ENCODE measurements at regions not wholly inside any gene's neighbourhood (a gene's known extent, or its start where the extent isn't known, plus 50 kb on each side); places are given as distances from the start of the nearest gene placed in this dataset.

GRCh38 chr14:71271166-71271945 is 364.1 kb downstream of the PCNX1 start:
- no peak for DNase-seq (ENCODE audit: insufficient read length, low spot score)
- FAIRE-seq: no peak

DNA sequence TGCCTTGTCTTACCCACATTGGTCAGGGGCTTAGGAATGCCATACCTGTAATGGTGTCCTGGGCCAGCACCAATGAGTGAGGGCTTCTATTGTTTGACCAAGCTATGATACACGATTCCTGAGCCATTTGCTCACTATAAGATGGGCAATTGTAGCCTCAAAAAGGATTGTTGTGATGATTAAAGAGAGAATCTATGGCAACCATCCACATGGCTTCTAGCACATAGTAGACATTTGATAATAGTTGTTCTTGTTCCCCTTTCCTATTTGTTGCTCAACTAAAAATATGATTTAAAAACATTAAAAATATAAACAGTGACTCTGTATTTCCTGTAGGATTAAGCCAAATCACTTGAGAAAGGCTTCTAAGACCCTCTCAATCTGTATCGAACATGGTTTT is 366.1 kb downstream of the PCNX1 start:
- DNase-seq (ENCODE audit: insufficient read length, low spot score) (no peak), FAIRE-seq (peak; percentile 81)

DNA sequence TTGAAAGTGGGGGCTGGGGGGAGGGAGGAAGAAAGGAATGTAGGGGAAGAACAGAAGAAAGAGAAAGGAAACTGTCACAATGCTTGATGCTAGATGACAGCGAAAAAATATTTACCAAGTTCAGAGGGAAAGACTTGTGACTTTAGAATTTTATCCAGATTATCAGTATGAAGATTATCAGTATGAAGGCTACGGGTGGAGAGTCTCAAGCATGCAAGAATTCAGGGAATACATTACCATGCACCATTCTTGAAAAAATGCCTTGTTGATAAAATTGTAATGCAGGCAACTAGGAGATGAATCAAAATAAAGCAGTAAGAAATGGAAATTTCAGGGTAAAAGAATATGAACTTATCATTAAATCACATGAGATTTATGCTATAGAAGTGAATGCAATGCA is 376.8 kb downstream of the PCNX1 start:
- FAIRE-seq (no peak), DNase-seq (ENCODE audit: insufficient read length, low spot score) (no peak)

- no peak for FAIRE-seq
- no peak for DNase-seq (ENCODE audit: insufficient read length, low spot score)
Observed at GRCh38 chr14:71286126-71286525, 378.9 kb downstream of the PCNX1 start.

DNA sequence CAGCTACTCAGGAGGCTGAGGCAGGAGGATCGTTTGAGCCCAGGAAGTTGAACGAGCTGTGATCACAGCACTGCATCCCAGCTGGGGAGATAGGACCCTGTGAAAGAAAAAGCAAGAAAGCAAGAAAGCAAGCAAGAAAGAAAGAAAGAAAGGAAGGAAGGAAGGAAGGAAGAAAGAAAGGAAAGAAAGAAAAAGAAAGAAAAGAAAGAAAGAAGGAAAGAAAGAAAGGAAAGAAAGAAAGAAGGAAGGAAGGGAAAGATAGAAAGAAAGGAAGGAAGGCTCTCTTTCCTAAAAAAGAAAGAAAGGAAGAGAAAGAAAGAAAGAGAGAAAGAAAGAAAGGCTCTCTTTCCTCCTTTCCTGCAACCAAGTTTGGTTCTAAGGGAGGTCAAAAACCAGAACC is 380.3 kb downstream of the PCNX1 start:
- no peak for FAIRE-seq
- DNase-seq (ENCODE audit: insufficient read length, low spot score): no peak

- DNase-seq (ENCODE audit: insufficient read length, low spot score): no peak
- FAIRE-seq: peak; percentile 62
Observed at GRCh38 chr14:71289536-71289935, 382.3 kb downstream of the PCNX1 start.

GRCh38 chr14:71290301-71290700 is 383.0 kb downstream of the PCNX1 start:
- DNase-seq (ENCODE audit: insufficient read length, low spot score) (no peak), FAIRE-seq (no peak)

DNA sequence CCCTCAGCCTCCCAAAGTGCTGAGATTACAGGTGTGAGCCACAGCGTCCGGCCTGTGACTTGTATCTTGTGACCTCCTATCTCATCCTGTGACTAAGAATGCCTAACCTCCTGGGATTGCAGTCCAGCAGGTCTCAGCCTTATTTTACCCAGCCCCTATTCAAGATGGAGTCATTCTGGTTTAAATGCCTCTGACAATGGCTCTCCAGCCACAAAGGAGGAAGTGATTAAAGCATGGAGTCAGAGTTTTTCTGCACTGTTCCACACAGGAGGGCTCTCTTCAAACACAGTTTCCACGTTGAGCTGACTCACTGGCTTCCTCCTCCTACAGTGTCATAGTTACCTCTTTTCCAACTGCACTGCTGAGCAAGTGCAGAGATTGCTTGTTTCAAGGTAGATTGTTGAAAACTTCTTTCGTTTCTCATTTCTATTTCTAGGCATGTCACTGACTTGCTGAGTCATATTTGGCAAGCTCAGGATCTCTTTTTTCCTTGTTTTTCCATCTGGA is 383.8 kb downstream of the PCNX1 start:
- FAIRE-seq (peak; percentile 72), DNase-seq (ENCODE audit: insufficient read length, low spot score) (peak; percentile 77)

GRCh38 chr14:71296184-71296583 is 388.9 kb downstream of the PCNX1 start:
- DNase-seq (ENCODE audit: insufficient read length, low spot score) (no peak), FAIRE-seq (peak; percentile 55)

- DNase-seq (ENCODE audit: insufficient read length, low spot score): no peak
- FAIRE-seq: peak; percentile 4
Observed at GRCh38 chr14:71300566-71301330, 393.5 kb downstream of the PCNX1 start.

DNA sequence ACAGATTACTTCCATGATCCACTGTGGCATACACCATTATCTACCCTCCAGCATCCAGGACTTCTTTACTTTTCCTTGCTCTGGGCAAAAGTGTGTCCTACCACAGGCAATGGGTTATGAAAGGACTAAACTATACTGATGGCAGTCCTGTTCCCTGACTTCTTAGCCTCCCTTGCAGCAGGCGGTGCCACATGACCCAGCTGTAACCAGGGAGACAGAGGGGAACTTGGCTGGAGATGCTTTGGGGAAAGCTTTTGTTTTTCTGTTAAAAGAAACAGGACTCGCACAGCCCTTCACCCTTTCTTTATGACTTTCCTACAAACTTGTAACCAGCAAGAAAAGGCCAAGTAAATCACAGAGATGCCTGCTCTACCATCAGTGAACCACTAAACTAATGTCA is 394.4 kb downstream of the PCNX1 start:
- DNase-seq (ENCODE audit: insufficient read length, low spot score) (no peak), FAIRE-seq (peak; percentile 86)

DNA sequence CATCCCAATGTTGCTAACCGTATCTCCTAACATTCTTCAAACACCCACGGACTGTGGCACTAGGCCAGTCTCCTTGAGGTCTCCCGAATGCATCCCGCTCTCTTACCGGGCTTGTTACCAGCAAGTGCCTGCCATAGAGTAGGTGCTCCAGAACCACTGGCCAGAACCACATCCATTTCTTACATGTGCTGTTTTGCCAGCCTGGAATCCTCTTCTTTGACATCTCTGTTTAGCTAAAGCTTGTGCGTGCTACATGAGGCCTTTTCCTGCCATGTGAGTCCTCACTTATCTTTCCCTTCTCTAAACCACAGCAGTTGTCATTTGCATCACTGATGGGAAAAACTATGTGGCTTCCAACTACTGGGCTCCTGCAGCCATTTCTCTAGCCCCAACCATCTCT is 397.4 kb downstream of the PCNX1 start:
- FAIRE-seq: peak; percentile 68

DNA sequence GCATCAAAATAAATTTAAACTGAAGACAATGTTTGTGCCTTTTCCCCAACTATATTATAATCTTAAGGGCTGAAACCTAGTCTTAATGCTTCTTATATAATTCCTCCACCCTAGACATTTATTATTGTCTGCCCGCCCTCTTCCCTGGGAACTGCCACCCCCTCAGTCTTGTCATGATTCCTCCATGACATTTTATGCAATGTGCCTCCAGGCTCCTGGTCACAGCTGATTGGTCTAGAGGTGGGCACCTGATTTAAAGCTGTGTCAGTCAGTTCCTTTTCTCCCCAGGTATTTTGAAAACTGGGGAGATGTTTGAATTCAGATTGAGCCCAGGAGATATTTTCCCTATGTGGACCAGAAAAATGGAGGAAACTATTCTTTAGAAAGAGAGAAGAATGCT is 401.4 kb downstream of the PCNX1 start:
- DNase-seq (ENCODE audit: insufficient read length, low spot score) (no peak), FAIRE-seq (no peak)

More for the DNA sequence above, 397.4 kb downstream of the PCNX1 start:
- DNase-seq (ENCODE audit: insufficient read length, low spot score): no peak

GRCh38 chr14:71309756-71310155 is 402.5 kb downstream of the PCNX1 start:
- DNase-seq (ENCODE audit: insufficient read length, low spot score) (peak; percentile 26), FAIRE-seq (peak; percentile 86)

GRCh38 chr14:71311061-71311460 is 403.8 kb downstream of the PCNX1 start:
- peak; percentile 46 for FAIRE-seq
- no peak for DNase-seq (ENCODE audit: insufficient read length, low spot score)

GRCh38 chr14:71314717-71315116 is 407.5 kb downstream of the PCNX1 start:
- no peak for DNase-seq (ENCODE audit: insufficient read length, low spot score)
- peak; percentile 36 for FAIRE-seq

DNA sequence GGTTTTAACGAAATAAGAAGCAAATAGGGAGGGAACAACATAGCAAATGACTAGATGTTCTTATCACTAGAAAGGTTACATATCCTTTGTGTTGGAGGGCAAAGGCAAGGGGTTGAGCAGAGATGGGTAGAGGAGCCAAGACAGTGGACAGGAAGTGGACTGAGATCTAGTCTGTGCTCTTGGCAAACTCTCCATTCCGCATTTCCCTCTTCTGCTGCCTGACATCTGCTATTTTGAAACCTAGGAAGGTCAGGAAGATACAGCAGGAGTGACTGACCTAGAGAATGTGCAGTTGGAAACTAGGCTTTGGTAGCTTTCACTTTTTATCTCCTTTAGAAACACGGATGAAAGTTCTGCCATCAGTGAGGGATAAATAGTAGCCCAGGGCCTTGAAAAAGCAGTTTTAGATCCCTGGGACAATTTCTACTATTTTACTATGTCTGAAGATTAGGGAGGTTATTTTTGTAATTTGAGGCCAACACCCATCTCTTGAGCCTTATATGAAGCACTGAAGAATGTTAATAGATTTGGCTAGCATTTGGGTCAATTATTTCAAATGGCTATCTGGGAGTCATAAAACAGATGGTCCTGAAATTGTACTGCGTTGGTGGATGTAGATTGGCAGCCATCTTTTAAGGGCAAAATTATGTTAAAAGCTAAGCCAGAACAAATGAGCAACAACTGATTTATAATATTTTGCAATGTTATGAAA is 410.3 kb downstream of the PCNX1 start:
- DNase-seq (ENCODE audit: insufficient read length, low spot score): no peak
- FAIRE-seq: peak; percentile 78

DNA sequence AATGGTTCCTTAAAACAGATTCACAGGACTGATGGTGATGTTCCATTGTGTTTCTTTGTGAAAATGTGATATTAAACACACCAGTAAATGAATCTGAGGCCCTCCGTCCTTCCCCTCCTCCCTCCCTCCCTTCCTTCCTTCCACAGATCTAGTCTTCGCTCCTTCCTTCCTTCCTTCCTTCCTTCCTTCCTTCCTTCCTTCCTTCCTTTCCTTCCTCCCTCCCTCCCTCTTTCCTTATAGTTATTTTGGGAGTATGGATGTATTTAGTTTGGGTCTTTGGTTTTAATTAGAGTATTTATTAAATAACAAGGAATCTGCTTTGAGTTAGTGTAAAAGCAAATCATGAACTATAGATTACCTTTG is 410.8 kb downstream of the PCNX1 start:
- FAIRE-seq (no peak), DNase-seq (ENCODE audit: insufficient read length, low spot score) (no peak)

DNA sequence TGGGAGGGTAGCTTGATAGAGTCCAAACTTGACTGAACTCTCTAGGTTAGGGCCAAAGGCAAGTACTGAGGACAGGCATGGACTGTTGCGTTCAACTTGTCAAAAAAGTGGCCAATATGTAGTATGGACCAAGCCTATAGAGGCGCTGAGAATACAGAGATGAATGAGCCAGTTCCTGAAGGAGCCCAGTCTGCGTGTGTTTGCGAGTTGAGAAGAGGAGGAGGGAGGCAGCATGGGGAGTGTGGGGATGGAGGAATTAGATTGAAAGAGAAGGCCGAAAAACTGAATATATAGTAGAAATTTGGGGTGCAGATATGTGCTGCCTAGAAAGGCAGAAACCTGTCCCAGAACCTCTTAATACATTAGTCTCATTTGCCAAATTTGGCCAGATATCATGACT is 412.4 kb downstream of the PCNX1 start:
- FAIRE-seq: no peak
- peak; percentile 48 for DNase-seq (ENCODE audit: insufficient read length, low spot score)

DNA sequence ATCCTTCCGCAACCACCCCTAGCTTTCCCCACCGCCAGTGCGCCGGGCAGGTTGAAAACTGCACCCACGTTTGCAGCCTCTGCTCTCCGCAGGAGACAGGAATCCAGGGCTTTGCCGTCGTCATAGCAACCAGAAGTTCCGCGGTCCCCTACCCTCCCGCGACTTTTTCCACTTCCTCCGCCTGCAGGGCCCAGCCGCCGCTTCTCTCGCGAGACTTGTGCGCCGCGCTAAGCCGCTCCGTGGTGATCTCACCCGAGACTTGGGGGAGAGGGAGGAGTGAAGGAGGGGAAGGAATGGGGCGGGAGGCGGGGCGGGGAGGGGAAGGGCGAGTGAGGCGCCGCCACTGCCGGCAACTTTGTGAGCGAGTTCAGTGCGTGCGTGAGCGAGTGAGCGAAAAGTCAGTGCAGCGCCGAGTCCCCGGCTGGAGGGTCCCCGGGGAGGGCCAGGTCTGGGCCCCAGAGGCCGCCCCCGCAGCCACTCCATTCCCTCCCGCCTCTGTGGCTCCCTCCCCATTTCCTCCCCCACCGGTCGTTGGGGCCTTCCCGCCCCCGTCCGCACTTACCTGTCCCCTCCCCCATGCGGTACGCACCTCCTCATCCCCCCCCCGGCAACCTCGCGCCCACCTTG is 413.0 kb downstream of the PCNX1 start, which contains the start of gene SIPA1L1:
TSS of gene SIPA1L1 (plus strand) at position 370 of the 627 bp plus-strand sequence.
- DNase-seq (ENCODE audit: insufficient read length, low spot score) (peak; percentile 100), FAIRE-seq (peak; percentile 100)
